ENCODE measurements at regions not wholly inside any gene's neighbourhood (a gene's known extent, or its start where the extent isn't known, plus 50 kb on each side); places are given as distances from the start of the nearest gene placed in this dataset.

- no peaks in the 10 kb centered on the region for H3K27me3 ChIP-seq (replicated peaks; ENCODE audit: control insufficient read depth, insufficient read depth, low read length)
- DNase-seq (ENCODE audit: extremely low read depth, insufficient read length): no peak
- TF ChIP-seq, protein P1, sequence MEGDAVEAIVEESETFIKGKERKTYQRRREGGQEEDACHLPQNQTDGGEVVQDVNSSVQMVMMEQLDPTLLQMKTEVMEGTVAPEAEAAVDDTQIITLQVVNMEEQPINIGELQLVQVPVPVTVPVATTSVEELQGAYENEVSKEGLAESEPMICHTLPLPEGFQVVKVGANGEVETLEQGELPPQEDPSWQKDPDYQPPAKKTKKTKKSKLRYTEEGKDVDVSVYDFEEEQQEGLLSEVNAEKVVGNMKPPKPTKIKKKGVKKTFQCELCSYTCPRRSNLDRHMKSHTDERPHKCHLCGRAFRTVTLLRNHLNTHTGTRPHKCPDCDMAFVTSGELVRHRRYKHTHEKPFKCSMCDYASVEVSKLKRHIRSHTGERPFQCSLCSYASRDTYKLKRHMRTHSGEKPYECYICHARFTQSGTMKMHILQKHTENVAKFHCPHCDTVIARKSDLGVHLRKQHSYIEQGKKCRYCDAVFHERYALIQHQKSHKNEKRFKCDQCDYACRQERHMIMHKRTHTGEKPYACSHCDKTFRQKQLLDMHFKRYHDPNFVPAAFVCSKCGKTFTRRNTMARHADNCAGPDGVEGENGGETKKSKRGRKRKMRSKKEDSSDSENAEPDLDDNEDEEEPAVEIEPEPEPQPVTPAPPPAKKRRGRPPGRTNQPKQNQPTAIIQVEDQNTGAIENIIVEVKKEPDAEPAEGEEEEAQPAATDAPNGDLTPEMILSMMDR (IDR thresholded peaks at IDR 0.05; ENCODE audit: insufficient read depth, low read length, poor library complexity, severe bottlenecking): no peak
- H3K36me3 ChIP-seq (ENCODE audit: control insufficient read depth, insufficient read depth, low read length): no peaks in the 10 kb centered on the region
- H3K4me3 ChIP-seq (replicated peaks; ENCODE audit: low read depth, low read length): no peak overlapping the region
These were observed 884.8 kb upstream of the SLIT2 start for GRCh38 chr4:19366916-19367315.

- no peak for DNase-seq (ENCODE audit: extremely low read depth, insufficient read length)
- TF ChIP-seq, protein P1 (IDR thresholded peaks at IDR 0.05; ENCODE audit: insufficient read depth, low read length, poor library complexity, severe bottlenecking): no peak
- H3K4me3 ChIP-seq (replicated peaks; ENCODE audit: low read depth, low read length): no peak overlapping the region
- no peaks in the 10 kb centered on the region for H3K27me3 ChIP-seq (replicated peaks; ENCODE audit: control insufficient read depth, insufficient read depth, low read length)
- no peaks in the 10 kb centered on the region for H3K36me3 ChIP-seq (ENCODE audit: control insufficient read depth, insufficient read depth, low read length)
These were observed 893.7 kb upstream of the SLIT2 start for GRCh38 chr4:19358015-19358414.

- Histone ChIP-seq H3K4me3 (replicated peaks; ENCODE audit: low read depth, low read length) (no peak overlapping the region), H3K27me3 (replicated peaks; ENCODE audit: control insufficient read depth, insufficient read depth, low read length) (no peaks in the 10 kb centered on the region), H3K36me3 (ENCODE audit: control insufficient read depth, insufficient read depth, low read length) (no peaks in the 10 kb centered on the region)
- TF ChIP-seq, protein P1 (IDR thresholded peaks at IDR 0.05; ENCODE audit: insufficient read depth, low read length, poor library complexity, severe bottlenecking): no peak
- DNase-seq (ENCODE audit: extremely low read depth, insufficient read length): no peak
These were observed 902.3 kb upstream of the SLIT2 start for GRCh38 chr4:19349416-19349815.

- Histone ChIP-seq H3K4me3 (replicated peaks; ENCODE audit: low read depth, low read length) (no peak overlapping the region), H3K27me3 (replicated peaks; ENCODE audit: control insufficient read depth, insufficient read depth, low read length) (no peaks in the 10 kb centered on the region), H3K36me3 (ENCODE audit: control insufficient read depth, insufficient read depth, low read length) (no peaks in the 10 kb centered on the region)
- no peak for DNase-seq (ENCODE audit: extremely low read depth, insufficient read length)
- TF ChIP-seq, protein P1 (IDR thresholded peaks at IDR 0.05; ENCODE audit: insufficient read depth, low read length, poor library complexity, severe bottlenecking): no peak
These were observed 903.0 kb upstream of the SLIT2 start for GRCh38 chr4:19348746-19349145.

- no peaks in the 10 kb centered on the region for H3K36me3 ChIP-seq (ENCODE audit: control insufficient read depth, insufficient read depth, low read length)
- H3K27me3 ChIP-seq (replicated peaks; ENCODE audit: control insufficient read depth, insufficient read depth, low read length): no peaks in the 10 kb centered on the region
- DNase-seq (ENCODE audit: extremely low read depth, insufficient read length): no peak
- no peak overlapping the region for H3K4me3 ChIP-seq (replicated peaks; ENCODE audit: low read depth, low read length)
- TF ChIP-seq, protein P1 (IDR thresholded peaks at IDR 0.05; ENCODE audit: insufficient read depth, low read length, poor library complexity, severe bottlenecking): no peak
These were observed 905.1 kb upstream of the SLIT2 start for GRCh38 chr4:19346636-19347035.

DNA sequence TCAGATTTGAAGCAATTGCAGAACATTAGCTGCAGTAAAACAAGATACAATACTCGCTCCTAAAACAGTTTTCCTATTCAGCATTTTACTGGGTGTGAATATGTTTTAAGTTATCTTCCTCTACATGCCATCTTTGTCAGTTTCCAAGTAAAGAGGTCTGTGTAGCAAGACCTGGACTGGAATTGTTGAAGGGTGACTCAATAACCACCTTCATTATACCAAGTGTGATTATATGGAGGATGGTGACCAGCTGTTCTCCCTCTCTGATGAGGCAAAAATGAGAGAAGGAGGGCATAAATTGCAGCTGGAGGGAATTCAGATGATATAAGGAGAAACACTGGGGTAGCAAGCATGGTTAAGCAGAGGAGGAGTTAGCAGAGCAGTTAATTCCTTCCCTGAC lies 922.1 kb upstream of the SLIT2 start:
- Histone ChIP-seq H3K36me3 (ENCODE audit: control insufficient read depth, insufficient read depth, low read length) (no peaks in the 10 kb centered on the region), H3K27me3 (replicated peaks; ENCODE audit: control insufficient read depth, insufficient read depth, low read length) (no peaks in the 10 kb centered on the region), H3K4me3 (replicated peaks; ENCODE audit: low read depth, low read length) (no peak overlapping the region)
- TF ChIP-seq, protein P1 (IDR thresholded peaks at IDR 0.05; ENCODE audit: insufficient read depth, low read length, poor library complexity, severe bottlenecking): no peak
- no peak for DNase-seq (ENCODE audit: extremely low read depth, insufficient read length)

Data from GM06990 (cell line).